Esophagus squamous epithelium (tissue), 5 donors: ENCODE measurements at regions not wholly inside any gene's neighbourhood (a gene's known extent, or its start where the extent isn't known, plus 50 kb on each side); places are given as distances from the start of the nearest gene placed in this dataset.

Experiments
- DNase-seq: peaks from one replicate; lab custom pipeline; 2025; lab: John Stamatoyannopoulos, UW
- H3K27ac ChIP-seq, 4 donors: fragments of 200-600 bp; sonication (generic); one replicate each; pipeline ENCODE4 v1.5.1; 2016 to 2019; ENCODE audit warnings: mild to moderate bottlenecking in 1 of 4
- H3K27me3 ChIP-seq, 4 donors: fragments of 200-600 bp; sonication (generic); 1 replicate in 3 of 4; 2 replicates in 1 of 4; pipeline versions ENCODE4 v1.5.1 to v1.6.0; 2017 to 2021; ENCODE audit warnings: antibody characterized with exemption in 1 of 4
- H3K36me3 ChIP-seq, 3 donors: fragments of 200-600 bp; sonication (generic); one replicate each; pipeline ENCODE4 v1.5.1; 2016 to 2019
- H3K4me1 ChIP-seq, 3 donors: fragments of 200-600 bp; sonication (generic); one replicate each; pipeline ENCODE4 v1.5.1; 2017 to 2019
- H3K4me3 ChIP-seq, 4 donors: fragments of 200-600 bp; sonication (generic); 1 replicate in 3 of 4; 2 replicates in 1 of 4; pipeline ENCODE4 v1.5.1; 2016 to 2019; ENCODE audit warnings: mild to moderate bottlenecking in 2 of 4, moderate library complexity in 1 of 4
- H3K9me3 ChIP-seq, 3 donors: fragments of 200-600 bp; sonication (generic); one replicate each; pipeline ENCODE4 v1.5.1; 2016 to 2019
- POLR2A ChIP-seq, 4 donors: fragments of 450-650 bp; IDR thresholded peaks; one replicate each; pipeline ENCODE4 v1.6.1; 2017; ENCODE audit warnings: antibody characterized with exemption in 4 of 4, mild to moderate bottlenecking in 4 of 4, moderate library complexity in 3 of 4
- WGBS, 2 donors: methylation state at CpG; one replicate each; pipeline ENCODE4 v1.1.5; 2018; 5-methylcytosine and 5-hydroxymethylcytosine counted together
- intact Hi-C: fragments of 100-400 bp; cut with DNase I; formaldehyde crosslinking; loops from one replicate; pipeline ENCODE4 v1.15.0; 2022
- TF ChIP-seq, protein P1 (sequence below), 6 experiments: fragments of 450-650 bp in 4 of 6; fragments of 200-600 bp in 2 of 6; sonication (generic) in 2 of 6; IDR thresholded peaks; one replicate each; pipeline ENCODE4 v1.5.1; 2016 to 2019; ENCODE audit warnings: antibody characterized with exemption in 6 of 6, mild to moderate bottlenecking in 4 of 6, moderate library complexity in 4 of 6
- donor health status: DM: yes; HTN: yes; CAD: no.

- no peaks in the 10 kb centered on the region for H3K4me1 ChIP-seq
- H3K9me3 ChIP-seq, result peaks cover 0 to 12% (median 0%) of the 10 kb centered on the region in 3 donors
- H3K27ac ChIP-seq, result no peak overlapping the region
- TF ChIP-seq, protein P1, sequence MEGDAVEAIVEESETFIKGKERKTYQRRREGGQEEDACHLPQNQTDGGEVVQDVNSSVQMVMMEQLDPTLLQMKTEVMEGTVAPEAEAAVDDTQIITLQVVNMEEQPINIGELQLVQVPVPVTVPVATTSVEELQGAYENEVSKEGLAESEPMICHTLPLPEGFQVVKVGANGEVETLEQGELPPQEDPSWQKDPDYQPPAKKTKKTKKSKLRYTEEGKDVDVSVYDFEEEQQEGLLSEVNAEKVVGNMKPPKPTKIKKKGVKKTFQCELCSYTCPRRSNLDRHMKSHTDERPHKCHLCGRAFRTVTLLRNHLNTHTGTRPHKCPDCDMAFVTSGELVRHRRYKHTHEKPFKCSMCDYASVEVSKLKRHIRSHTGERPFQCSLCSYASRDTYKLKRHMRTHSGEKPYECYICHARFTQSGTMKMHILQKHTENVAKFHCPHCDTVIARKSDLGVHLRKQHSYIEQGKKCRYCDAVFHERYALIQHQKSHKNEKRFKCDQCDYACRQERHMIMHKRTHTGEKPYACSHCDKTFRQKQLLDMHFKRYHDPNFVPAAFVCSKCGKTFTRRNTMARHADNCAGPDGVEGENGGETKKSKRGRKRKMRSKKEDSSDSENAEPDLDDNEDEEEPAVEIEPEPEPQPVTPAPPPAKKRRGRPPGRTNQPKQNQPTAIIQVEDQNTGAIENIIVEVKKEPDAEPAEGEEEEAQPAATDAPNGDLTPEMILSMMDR (IDR thresholded peaks at IDR 0.05), result no peak
- TF ChIP-seq POLR2A (IDR thresholded peaks at IDR 0.05), result no peak
- intact Hi-C loops, result no loop called here
- no peak for DNase-seq
- H3K36me3 ChIP-seq, result no peaks in the 10 kb centered on the region
- no peak overlapping the region for H3K4me3 ChIP-seq
- no peaks in the 10 kb centered on the region for H3K27me3 ChIP-seq
- 78 to 86% methylated on average over 5 of the region's 5 CpGs for WGBS, 2 donors
Measured at GRCh38 chr1:191452586-191452985, 705.7 kb upstream of the RGS18 start.

DNA sequence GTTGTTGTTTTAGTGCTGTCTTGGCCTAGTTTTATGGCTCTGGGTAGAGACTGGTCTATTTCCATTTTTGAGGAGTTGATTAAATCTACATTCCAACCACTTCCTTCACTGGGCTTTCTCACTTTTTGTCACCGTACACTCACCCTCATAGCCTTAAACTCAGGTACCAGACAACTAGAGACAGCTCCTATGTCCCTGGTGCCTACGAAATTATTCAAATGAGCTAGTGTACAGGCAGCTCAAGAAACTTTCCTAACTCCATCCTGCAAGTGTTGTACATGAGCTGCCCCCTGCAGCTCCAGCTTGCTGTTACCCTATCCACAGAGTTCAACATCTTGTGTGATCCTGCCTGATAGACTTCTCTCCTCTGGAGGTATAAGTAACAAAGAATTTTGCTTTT, 704.8 kb upstream of the RGS18 start:
- no peak overlapping the region for H3K4me3 ChIP-seq
- H3K4me1 ChIP-seq, result no peaks in the 10 kb centered on the region
- no peak for DNase-seq
- no peak overlapping the region for H3K27ac ChIP-seq
- peaks cover 0 to 5% (median 0%) of the 10 kb centered on the region in 3 donors for H3K9me3 ChIP-seq
- no peaks in the 10 kb centered on the region for H3K36me3 ChIP-seq
- no peak for TF ChIP-seq POLR2A (IDR thresholded peaks at IDR 0.05)
- TF ChIP-seq, protein P1 (IDR thresholded peaks at IDR 0.05), result no peak
- intact Hi-C loops, result no loop called here
- H3K27me3 ChIP-seq, result no peaks in the 10 kb centered on the region
- WGBS, 2 donors, result 67 to 81% methylated on average over 2 of the region's 2 CpGs

DNA sequence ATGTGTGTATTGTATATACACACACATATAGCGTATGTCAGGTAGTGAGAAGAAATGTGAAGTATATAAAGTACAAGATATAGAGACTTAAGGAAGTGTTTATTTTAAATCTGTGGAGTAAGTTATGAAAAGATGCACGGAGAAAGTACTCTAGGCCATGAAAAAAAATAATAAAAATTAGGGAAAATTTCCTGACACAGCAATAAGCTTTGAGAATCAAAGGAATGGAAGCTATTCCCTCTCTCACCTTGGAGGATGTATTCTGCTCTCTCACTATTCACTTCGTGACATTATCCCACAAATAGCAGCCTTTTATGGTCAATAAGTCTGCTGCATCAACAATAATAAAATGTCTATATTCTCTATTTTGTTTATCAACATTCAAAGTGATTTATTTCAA, 700.4 kb upstream of the RGS18 start:
- DNase-seq, result no peak

DNA sequence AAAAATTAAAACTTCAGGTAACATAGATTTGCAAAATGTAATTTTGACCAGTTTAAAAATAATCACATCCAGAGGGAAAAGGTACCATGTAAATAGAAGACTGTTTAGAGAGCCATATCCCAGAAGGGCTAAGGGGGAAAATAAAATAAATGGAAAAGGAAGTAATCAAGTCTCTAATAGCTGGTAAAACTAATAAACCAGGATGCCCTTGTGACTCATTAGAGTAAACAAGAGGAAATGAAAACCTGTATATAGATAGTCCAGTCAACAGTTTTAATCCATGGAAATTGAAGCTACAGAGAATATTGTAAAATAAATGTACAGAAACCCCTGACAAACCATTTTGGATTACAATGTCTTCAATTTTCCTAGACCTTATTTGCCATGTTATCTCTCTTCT, 698.0 kb upstream of the RGS18 start:
- no peak overlapping the region for H3K27ac ChIP-seq
- intact Hi-C loops, result no loop called here
- H3K4me1 ChIP-seq, result no peaks in the 10 kb centered on the region
- DNase-seq, result no peak
- no peaks in the 10 kb centered on the region for H3K36me3 ChIP-seq
- no peak for TF ChIP-seq POLR2A (IDR thresholded peaks at IDR 0.05)
- TF ChIP-seq, protein P1 (IDR thresholded peaks at IDR 0.05), result no peak
- no peak overlapping the region for H3K4me3 ChIP-seq
- H3K9me3 ChIP-seq, result no peaks in the 10 kb centered on the region
- no peaks in the 10 kb centered on the region for H3K27me3 ChIP-seq

More for the DNA sequence above, 700.4 kb upstream of the RGS18 start:
- WGBS, 2 donors, result 52 to 55% methylated on average over 3 of the region's 3 CpGs
- Histone ChIP-seq H3K27ac (no peak overlapping the region), H3K4me3 (no peak overlapping the region), H3K36me3 (no peaks in the 10 kb centered on the region), H3K9me3 (no peaks in the 10 kb centered on the region), H3K27me3 (no peaks in the 10 kb centered on the region), H3K4me1 (no peaks in the 10 kb centered on the region)
- TF ChIP-seq, protein P1 (IDR thresholded peaks at IDR 0.05), result no peak
- TF ChIP-seq POLR2A (IDR thresholded peaks at IDR 0.05), result no peak
- intact Hi-C loops, result no loop called here

- WGBS, 2 donors, result 44 to 73% methylated on average over 3 of the region's 3 CpGs
- no peaks in the 10 kb centered on the region for H3K36me3 ChIP-seq
- no peak overlapping the region for H3K27ac ChIP-seq
- no peak for TF ChIP-seq POLR2A (IDR thresholded peaks at IDR 0.05)
- TF ChIP-seq, protein P1 (IDR thresholded peaks at IDR 0.05), result no peak
- no peaks in the 10 kb centered on the region for H3K9me3 ChIP-seq
- H3K4me3 ChIP-seq, result no peak overlapping the region
- H3K4me1 ChIP-seq, result no peaks in the 10 kb centered on the region
- intact Hi-C loops, result no loop called here
- DNase-seq, result no peak
- H3K27me3 ChIP-seq, result no peaks in the 10 kb centered on the region
Measured at GRCh38 chr1:191483988-191484387, 674.3 kb upstream of the RGS18 start.
